ENCODE measurements at regions not wholly inside any gene's neighbourhood (a gene's known extent, or its start where the extent isn't known, plus 50 kb on each side); places are given as distances from the start of the nearest gene placed in this dataset.

GRCh38 chr9:118215549-118215948, 511.3 kb downstream of the TLR4 start:
- TF ChIP-seq CTCF (IDR thresholded peaks at IDR 0.05) = no peak
- no peak for TF ChIP-seq POLR2A (IDR thresholded peaks at IDR 0.05)
